MM.1S (cell line): ENCODE measurements at regions not wholly inside any gene's neighbourhood (a gene's known extent, or its start where the extent isn't known, plus 50 kb on each side); places are given as distances from the start of the nearest gene placed in this dataset.

Experiments
- DNase-seq: peaks from one replicate; pipeline ENCODE4 v3.0.0-alpha.2; 2015
- H2AFZ ChIP-seq: fragments of 300-600 bp; sonication (generic); 2 replicates; pipeline ENCODE4 v1.6.0; 2016; ENCODE audit warnings: antibody characterized with exemption, low read length
- H3F3A ChIP-seq: fragments of 300-600 bp; sonication (generic); 2 replicates; pipeline ENCODE4 v1.6.1; 2016; ENCODE audit warnings: mild to moderate bottlenecking, antibody characterized with exemption, low read length, moderate library complexity, mixed read lengths; ENCODE audit not compliant: insufficient read depth
- H3K27ac ChIP-seq: fragments of 300-600 bp; sonication (generic); 2 replicates; pipeline ENCODE4 v1.5.1; 2016; ENCODE audit warnings: mild to moderate bottlenecking, low read length
- H3K27me3 ChIP-seq: fragments of 300-600 bp; sonication (generic); replicated peaks from 2 replicates; pipeline ENCODE4 v1.6.0; 2016; ENCODE audit warnings: low read length; ENCODE audit not compliant: insufficient read depth
- H3K36me3 ChIP-seq: fragments of 300-600 bp; sonication (generic); replicated peaks from 2 replicates; pipeline ENCODE4 v1.6.1; 2016; ENCODE audit warnings: mild to moderate bottlenecking, low read length, mixed read lengths; ENCODE audit not compliant: insufficient read depth
- H3K4me1 ChIP-seq: fragments of 300-600 bp; sonication (generic); 2 replicates; pipeline ENCODE4 v1.6.1; 2016; ENCODE audit warnings: low read length, mixed read lengths
- H3K4me2 ChIP-seq: fragments of 300-600 bp; sonication (generic); 2 replicates; pipeline ENCODE4 v1.6.0; 2016; ENCODE audit warnings: low read depth, low read length
- H3K4me3 ChIP-seq: fragments of 300-600 bp; sonication (generic); 2 replicates; pipeline ENCODE4 v1.5.1; 2016; ENCODE audit warnings: low read length, mixed read lengths
- H3K79me2 ChIP-seq: fragments of 300-600 bp; sonication (generic); 2 replicates; pipeline ENCODE4 v1.6.1; 2016; ENCODE audit warnings: mixed run types, low read length, mixed read lengths
- H3K9ac ChIP-seq: fragments of 300-600 bp; sonication (generic); 2 replicates; pipeline ENCODE4 v1.6.1; 2016; ENCODE audit warnings: low read length, mixed read lengths
- H3K9me2 ChIP-seq: fragments of 300-600 bp; sonication (generic); replicated peaks from 2 replicates; pipeline ENCODE4 v1.6.1; 2016; ENCODE audit warnings: mild to moderate bottlenecking, low read length, mixed read lengths; ENCODE audit not compliant: insufficient read depth
- H3K9me3 ChIP-seq: fragments of 300-600 bp; sonication (generic); replicated peaks from 2 replicates; pipeline ENCODE4 v1.6.1; 2016; ENCODE audit warnings: mild to moderate bottlenecking, low read length, mixed read lengths; ENCODE audit not compliant: insufficient read depth
- H4K20me1 ChIP-seq: fragments of 300-600 bp; sonication (generic); 2 replicates; pipeline ENCODE4 v1.6.1; 2016; ENCODE audit warnings: mild to moderate bottlenecking, low read length, moderate library complexity, mixed read lengths; ENCODE audit not compliant: insufficient read depth
- CTCF ChIP-seq: fragments of 300-600 bp; sonication (generic); IDR thresholded peaks from 2 replicates; pipeline ENCODE4 v1.5.1; 2016; ENCODE audit warnings: antibody characterized with exemption, low read length, mixed read lengths
- EZH2 ChIP-seq: fragments of 300-600 bp; sonication (generic); optimal IDR thresholded peaks from 2 replicates; pipeline ENCODE3; 2017; ENCODE audit warnings: low read depth, mild to moderate bottlenecking, antibody characterized with exemption, low read length, mixed read lengths
- EZH2phosphoT487 ChIP-seq: fragments of 300-600 bp; sonication (generic); IDR thresholded peaks from 2 replicates; pipeline ENCODE4 v1.6.1; 2018; ENCODE audit warnings: antibody characterized with exemption, low read length

GRCh38 chr4:186851291-186852072 is 127.8 kb upstream of the FAT1 start:
- 0 out of 2 replicates have a peak overlapping the region, but pooled peaks have one; percentile 1 for H3K9ac ChIP-seq
- H4K20me1 ChIP-seq, result no peaks in the 10 kb centered on the region
- DNase-seq, result no peak
- H2AFZ ChIP-seq, result no peak overlapping the region
- H3K79me2 ChIP-seq, result no peaks in the 10 kb centered on the region
- peak overlapping the region; percentile 91; the same call in 1 of the 2 replicates for H3K27ac ChIP-seq
- 0 out of 2 replicates have a peak, but pooled peaks cover 3% of the 10 kb centered on the region for H3K9me2 ChIP-seq
- H3K36me3 ChIP-seq, result no peaks in the 10 kb centered on the region
- TF ChIP-seq EZH2, result no peak
- TF ChIP-seq CTCF, result no peak
- no peak for TF ChIP-seq EZH2phosphoT487
- no peaks in the 10 kb centered on the region for H3K27me3 ChIP-seq
- H3K4me3 ChIP-seq, result no peak overlapping the region
- peaks cover 35% of the 10 kb centered on the region for H3K4me1 ChIP-seq
- no peaks in the 10 kb centered on the region for H3K9me3 ChIP-seq
- peaks cover 15% of the 10 kb centered on the region; the same call in 1 of the 2 replicates for H3F3A ChIP-seq
- H3K4me2 ChIP-seq, result peak overlapping the region; percentile 51; the same call in 1 of the 2 replicates

- peak overlapping the region; percentile 91; the same call in 1 of the 2 replicates for H3K27ac ChIP-seq
- no peaks in the 10 kb centered on the region for H3K27me3 ChIP-seq
- H3K9me3 ChIP-seq, result no peaks in the 10 kb centered on the region
- H3K9ac ChIP-seq, result 0 out of 2 replicates have a peak overlapping the region, but pooled peaks have one; percentile 54
- no peak overlapping the region for H3K4me3 ChIP-seq
- no peak overlapping the region for H2AFZ ChIP-seq
- H3K4me2 ChIP-seq, result peak overlapping the region; percentile 51
- H4K20me1 ChIP-seq, result no peaks in the 10 kb centered on the region
- DNase-seq, result no peak
- H3K36me3 ChIP-seq, result no peaks in the 10 kb centered on the region
- TF ChIP-seq CTCF (no peak), EZH2 (no peak), EZH2phosphoT487 (no peak)
- H3F3A ChIP-seq, result peaks cover 15% of the 10 kb centered on the region; the same call in 1 of the 2 replicates
- H3K9me2 ChIP-seq, result 0 out of 2 replicates have a peak, but pooled peaks cover 3% of the 10 kb centered on the region
- no peaks in the 10 kb centered on the region for H3K79me2 ChIP-seq
- H3K4me1 ChIP-seq, result peaks cover 35% of the 10 kb centered on the region
Observed at GRCh38 chr4:186852073-186852420, 128.4 kb upstream of the FAT1 start.

GRCh38 chr4:186852964-186853391 is 129.3 kb upstream of the FAT1 start:
- Histone ChIP-seq H3K4me2 (peak overlapping the region; percentile 51), H3K27me3 (no peaks in the 10 kb centered on the region), H2AFZ (peak overlapping the region; percentile 24; the same call in 1 of the 2 replicates), H3K4me1 (peaks cover 35% of the 10 kb centered on the region), H3K36me3 (no peaks in the 10 kb centered on the region), H3K9ac (peak overlapping the region; percentile 54), H3K9me3 (no peaks in the 10 kb centered on the region), H4K20me1 (no peaks in the 10 kb centered on the region), H3K27ac (peak overlapping the region; percentile 91), H3K79me2 (no peaks in the 10 kb centered on the region), H3K9me2 (0 out of 2 replicates have a peak, but pooled peaks cover 3% of the 10 kb centered on the region), H3F3A (peaks cover 15% of the 10 kb centered on the region; the same call in 1 of the 2 replicates), H3K4me3 (no peak overlapping the region)
- no peak for TF ChIP-seq EZH2phosphoT487
- TF ChIP-seq CTCF, result no peak
- TF ChIP-seq EZH2, result no peak
- peak; percentile 59 for DNase-seq
